DOHH2 (cell line): ENCODE measurements at regions not wholly inside any gene's neighbourhood (a gene's known extent, or its start where the extent isn't known, plus 50 kb on each side); places are given as distances from the start of the nearest gene placed in this dataset.

Source experiments
- CTCF ChIP-seq: fragments of 200-600 bp; sonication (generic); IDR thresholded peaks from one replicate; pipeline ENCODE4 v1.5.1; 2014; ENCODE audit warnings: antibody characterized with exemption, mild to moderate bottlenecking, low read depth, low read length; ENCODE audit not compliant: poor library complexity, severe bottlenecking
- EZH2phosphoT487 ChIP-seq: fragments of 200-600 bp; sonication (generic); IDR thresholded peaks from 2 replicates; pipeline ENCODE4 v1.6.1; 2017; ENCODE audit warnings: borderline replicate concordance, mild to moderate bottlenecking, antibody characterized with exemption, low read length, moderate library complexity, mixed read lengths

GRCh38 chr3:25350725-25351114 is 77.3 kb upstream of the RARB start:
- no peak for TF ChIP-seq CTCF
- no peak for TF ChIP-seq EZH2phosphoT487
